ENCODE measurements at regions not wholly inside any gene's neighbourhood (a gene's known extent, or its start where the extent isn't known, plus 50 kb on each side); places are given as distances from the start of the nearest gene placed in this dataset.

GRCh38 chr12:127459166-127459565, 807.8 kb upstream of the TMEM132C start:
- peaks cover 13 to 15% of the 10 kb centered on the region in 2 experiments; a peak in 3 of 4 replicates for H3K4me1 Mint-ChIP-seq
- DNase-seq: no peak

More at GRCh38 chr12:127459166-127459565, 807.8 kb upstream of the TMEM132C start:
- Histone ChIP-seq H2BK12ac (ENCODE audit: insufficient read length, low read depth, low read length) (no peak overlapping the region), H2BK5ac (ENCODE audit: insufficient read length, low read length) (no peak overlapping the region), H3K18ac (ENCODE audit: insufficient read length, low read depth, low read length) (no peak overlapping the region), H3K4me2 (ENCODE audit: insufficient read depth, insufficient read length, low read length) (no peak overlapping the region), H3K27ac (ENCODE audit: insufficient read length, low read depth, low read length) (no peak overlapping the region), H3K79me2 (ENCODE audit: insufficient read depth, low read length) (no peaks in the 10 kb centered on the region), H3K4ac (ENCODE audit: low read depth, low read length) (no peak overlapping the region), H3K23ac (ENCODE audit: insufficient read length, low read depth, low read length) (no peak overlapping the region), H3T11ph (ENCODE audit: low read length) (no peak overlapping the region), H3K27me3 (ENCODE audit: insufficient read depth, low read length) (peaks cover 4% of the 10 kb centered on the region; the same call in 1 of the 2 replicates), H3K9me3 (ENCODE audit: control insufficient read depth, low read depth, low read length) (no peaks in the 10 kb centered on the region), H4K5ac (ENCODE audit: insufficient read length, low read depth, low read length) (no peak overlapping the region), H2BK120ac (ENCODE audit: low read depth, low read length, poor library complexity, severe bottlenecking) (no peak overlapping the region), H3K79me1 (ENCODE audit: insufficient read depth, low read depth, low read length, poor library complexity, severe bottlenecking) (no peaks in the 10 kb centered on the region), H4K8ac (replicated peaks; ENCODE audit: insufficient read length, low read depth, low read length) (no peak overlapping the region), H2AK5ac (ENCODE audit: insufficient read length, low read length) (no peak overlapping the region), H3K23me2 (ENCODE audit: insufficient read length, low read depth, low read length, poor library complexity, severe bottlenecking) (peaks cover 5% of the 10 kb centered on the region), H2BK20ac (ENCODE audit: low read depth, low read length, poor library complexity, severe bottlenecking) (no peak overlapping the region), H2AFZ (ENCODE audit: low read length) (no peak overlapping the region), H3K14ac (ENCODE audit: insufficient read depth, low read length) (no peak overlapping the region), H4K91ac (ENCODE audit: insufficient read length, low read depth, low read length) (no peak overlapping the region), H3K4me1 (ENCODE audit: insufficient read depth, low read length) (no peaks in the 10 kb centered on the region; the same call in 1 of the 2 replicates), H2BK15ac (ENCODE audit: low read depth, low read length) (no peak overlapping the region), H3K9ac (ENCODE audit: extremely low read depth, insufficient read length, low read length) (no peak overlapping the region), H4K20me1 (ENCODE audit: control insufficient read depth, insufficient read depth, insufficient read length) (no peaks in the 10 kb centered on the region), H3K56ac (ENCODE audit: insufficient read length, low read depth, low read length) (no peak overlapping the region)
- no peak for TF ChIP-seq CTCF (conservative IDR thresholded peaks at IDR 0.05)
- Mint-ChIP-seq H3K27me3 (ENCODE audit: low read depth) (peaks cover 42% of the 10 kb centered on the region), H3K9me3 (no peaks in the 10 kb centered on the region; a peak in 2 of 5 replicates), H3K36me3 (ENCODE audit: insufficient read depth in 1 of 3, low read depth in 3 of 3) (no peaks in the 10 kb centered on the region; a peak in 1 of 7 replicates), H3K4me3 (no peak overlapping the region), H3K27ac (no peak overlapping the region)
- WGBS (ENCODE audit: extremely low coverage, insufficient read length, low lambda C conversion rate): no CpG with 5 or more reads among the region's 2 CpGs

Measured in H9 (cell line).